ENCODE measurements at regions not wholly inside any gene's neighbourhood (a gene's known extent, or its start where the extent isn't known, plus 50 kb on each side); places are given as distances from the start of the nearest gene placed in this dataset.
A peak's percentile ranks its signal among the peaks of the same experiment; 100 is the strongest.

DNA sequence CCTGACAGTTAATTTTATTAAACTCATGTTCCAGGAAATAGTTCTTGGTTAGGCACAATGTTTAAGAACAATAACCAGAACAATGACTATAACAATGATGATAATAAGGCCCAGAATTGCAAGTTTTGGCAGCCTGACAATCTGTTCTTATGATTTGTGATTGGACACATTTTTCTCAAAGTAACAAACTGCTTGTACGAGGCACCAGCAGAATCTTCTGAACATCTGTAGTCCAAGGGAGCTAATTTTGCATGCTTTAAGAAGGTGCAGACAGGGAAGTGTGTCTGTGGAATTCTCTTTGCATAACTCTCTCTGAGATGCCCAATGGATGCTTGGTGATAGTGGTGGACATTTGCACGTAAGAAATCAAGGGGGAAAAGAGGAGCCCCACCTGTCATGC is 709.3 kb downstream of the SLC4A3 start:
- Histone ChIP-seq H3K4me2 (ENCODE audit: low read length) (no peak overlapping the region), H4K20me1 (ENCODE audit: insufficient read depth, low read length) (no peaks in the 10 kb centered on the region), H2AFZ (ENCODE audit: low read depth, low read length) (no peak overlapping the region), H3K4me1 (ENCODE audit: insufficient read depth, low read length) (no peaks in the 10 kb centered on the region), H3K27ac (ENCODE audit: low read depth, low read length) (no peak overlapping the region), H3K4me3 (ENCODE audit: insufficient read depth, low read depth, low read length) (no peak overlapping the region), H3K79me2 (ENCODE audit: insufficient read depth, low read length) (no peaks in the 10 kb centered on the region), H3K36me3 (ENCODE audit: insufficient read depth, low read length) (no peaks in the 10 kb centered on the region), H3K9ac (ENCODE audit: low read length) (no peak overlapping the region), H3K27me3 (ENCODE audit: insufficient read depth, low read length) (no peaks in the 10 kb centered on the region), H3K9me3 (ENCODE audit: insufficient read depth, low read depth, low read length) (no peaks in the 10 kb centered on the region)
- FAIRE-seq = no peak
- Mint-ChIP-seq H3K4me3 (ENCODE audit: unreplicated experiment) (no peak overlapping the region), H3K27ac (ENCODE audit: unreplicated experiment) (no peak overlapping the region), H3K9me3 (ENCODE audit: unreplicated experiment) (no peaks in the 10 kb centered on the region), H3K4me1 (ENCODE audit: low read depth, unreplicated experiment) (no peaks in the 10 kb centered on the region), H3K36me3 (ENCODE audit: low read depth, unreplicated experiment) (no peaks in the 10 kb centered on the region), H3K27me3 (ENCODE audit: low read depth, unreplicated experiment) (no peaks in the 10 kb centered on the region)
- TF ChIP-seq EZH2 (IDR thresholded peaks at IDR 0.05; ENCODE audit: insufficient read depth, low read length) (no peak), CTCF (IDR thresholded peaks at IDR 0.05; ENCODE audit: insufficient read depth, low read depth, low read length) (no peak)
- DNase-seq (ENCODE audit: low read depth) = no peak

DNA sequence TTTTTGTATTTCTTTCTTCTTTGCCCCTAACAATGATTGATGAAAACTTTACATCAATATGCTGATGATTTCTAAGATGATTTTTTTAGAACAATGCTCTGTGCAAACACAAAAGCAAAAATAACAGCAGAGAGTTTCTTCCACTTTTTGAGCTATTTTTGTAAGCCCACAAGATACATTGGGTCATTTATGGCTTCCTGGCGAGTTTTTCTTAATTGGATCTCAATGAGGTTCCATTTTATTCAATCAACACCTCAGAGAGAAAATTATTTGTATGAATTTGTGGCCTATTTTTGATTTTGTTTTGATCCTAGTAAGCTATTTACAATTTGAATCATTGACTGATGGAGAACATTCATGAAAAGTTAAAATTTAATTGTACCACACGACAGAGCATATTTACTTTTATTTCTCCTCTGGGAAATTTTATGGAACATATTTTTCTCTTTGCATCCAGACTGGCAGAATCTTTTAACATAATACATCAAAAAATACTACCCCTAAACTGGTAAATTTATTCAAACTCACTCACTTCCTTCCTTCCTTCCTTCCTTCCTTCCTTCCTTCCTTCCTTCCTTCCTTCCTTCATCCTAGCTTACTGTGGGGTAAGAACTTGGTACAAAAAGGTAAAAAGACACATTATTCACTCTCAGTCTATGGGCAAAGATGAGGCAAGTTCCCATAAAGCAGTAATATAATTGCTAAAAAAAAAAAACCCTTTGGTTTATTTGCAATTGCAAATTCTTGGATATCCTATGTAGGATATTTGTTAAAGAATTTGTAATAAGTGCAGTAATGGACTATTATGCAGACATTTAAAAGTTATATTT is 710.4 kb downstream of the SLC4A3 start:
- H2AFZ ChIP-seq (ENCODE audit: low read depth, low read length) = no peak overlapping the region
- no peak overlapping the region for H3K9ac ChIP-seq (ENCODE audit: low read length)
- no peaks in the 10 kb centered on the region for H3K36me3 ChIP-seq (ENCODE audit: insufficient read depth, low read length)
- no peak overlapping the region for H3K27ac ChIP-seq (ENCODE audit: low read depth, low read length)
- TF ChIP-seq CTCF (IDR thresholded peaks at IDR 0.05; ENCODE audit: insufficient read depth, low read depth, low read length) (no peak), EZH2 (IDR thresholded peaks at IDR 0.05; ENCODE audit: insufficient read depth, low read length) (no peak)
- no peaks in the 10 kb centered on the region for H3K79me2 ChIP-seq (ENCODE audit: insufficient read depth, low read length)
- Mint-ChIP-seq H3K27ac (ENCODE audit: unreplicated experiment) (no peak overlapping the region), H3K4me3 (ENCODE audit: unreplicated experiment) (no peak overlapping the region), H3K36me3 (ENCODE audit: low read depth, unreplicated experiment) (no peaks in the 10 kb centered on the region), H3K27me3 (ENCODE audit: low read depth, unreplicated experiment) (no peaks in the 10 kb centered on the region), H3K4me1 (ENCODE audit: low read depth, unreplicated experiment) (no peaks in the 10 kb centered on the region), H3K9me3 (ENCODE audit: unreplicated experiment) (no peaks in the 10 kb centered on the region)
- no peak overlapping the region for H3K4me3 ChIP-seq (ENCODE audit: insufficient read depth, low read depth, low read length)
- DNase-seq (ENCODE audit: low read depth) (no peak), FAIRE-seq (no peak)
- H4K20me1 ChIP-seq (ENCODE audit: insufficient read depth, low read length) = no peaks in the 10 kb centered on the region
- no peaks in the 10 kb centered on the region for H3K9me3 ChIP-seq (ENCODE audit: insufficient read depth, low read depth, low read length)
- H3K27me3 ChIP-seq (ENCODE audit: insufficient read depth, low read length) = no peaks in the 10 kb centered on the region
- H3K4me2 ChIP-seq (ENCODE audit: low read length) = no peak overlapping the region
- no peaks in the 10 kb centered on the region for H3K4me1 ChIP-seq (ENCODE audit: insufficient read depth, low read length)

GRCh38 chr2:220341014-220341413 is 713.6 kb downstream of the SLC4A3 start:
- no peak overlapping the region for H3K27ac ChIP-seq (ENCODE audit: low read depth, low read length)
- no peaks in the 10 kb centered on the region for H4K20me1 ChIP-seq (ENCODE audit: insufficient read depth, low read length)
- no peak for TF ChIP-seq CTCF (IDR thresholded peaks at IDR 0.05; ENCODE audit: insufficient read depth, low read depth, low read length)
- no peak for TF ChIP-seq EZH2 (IDR thresholded peaks at IDR 0.05; ENCODE audit: insufficient read depth, low read length)
- no peak overlapping the region for H3K9ac ChIP-seq (ENCODE audit: low read length)
- no peak overlapping the region for H3K4me3 ChIP-seq (ENCODE audit: insufficient read depth, low read depth, low read length)
- H3K36me3 ChIP-seq (ENCODE audit: insufficient read depth, low read length) = no peaks in the 10 kb centered on the region
- Mint-ChIP-seq H3K27me3 (ENCODE audit: low read depth, unreplicated experiment) (no peaks in the 10 kb centered on the region), H3K9me3 (ENCODE audit: unreplicated experiment) (no peaks in the 10 kb centered on the region), H3K36me3 (ENCODE audit: low read depth, unreplicated experiment) (no peaks in the 10 kb centered on the region), H3K27ac (ENCODE audit: unreplicated experiment) (no peak overlapping the region), H3K4me3 (ENCODE audit: unreplicated experiment) (no peak overlapping the region), H3K4me1 (ENCODE audit: low read depth, unreplicated experiment) (no peaks in the 10 kb centered on the region)
- H3K4me2 ChIP-seq (ENCODE audit: low read length) = no peak overlapping the region
- H3K9me3 ChIP-seq (ENCODE audit: insufficient read depth, low read depth, low read length) = no peaks in the 10 kb centered on the region
- H2AFZ ChIP-seq (ENCODE audit: low read depth, low read length) = no peak overlapping the region
- H3K27me3 ChIP-seq (ENCODE audit: insufficient read depth, low read length) = no peaks in the 10 kb centered on the region
- DNase-seq (ENCODE audit: low read depth) = peak; percentile 63
- H3K79me2 ChIP-seq (ENCODE audit: insufficient read depth, low read length) = no peaks in the 10 kb centered on the region
- no peaks in the 10 kb centered on the region for H3K4me1 ChIP-seq (ENCODE audit: insufficient read depth, low read length)
- no peak for FAIRE-seq
